ENCODE measurements at regions not wholly inside any gene's neighbourhood (a gene's known extent, or its start where the extent isn't known, plus 50 kb on each side); places are given as distances from the start of the nearest gene placed in this dataset.

- TF ChIP-seq CTCF (IDR thresholded peaks at IDR 0.05), result no peak
- TF ChIP-seq ZNF138 (CRISPR knock-in tag; conservative IDR thresholded peaks at IDR 0.05), result no peak
- TF ChIP-seq NR1H2 (CRISPR knock-in tag; IDR thresholded peaks at IDR 0.05), result no peak
- no peak for TF ChIP-seq SP1 (CRISPR knock-in tag; conservative IDR thresholded peaks at IDR 0.05)
Measured at GRCh38 chrX:40988100-40988499, 97.1 kb upstream of the USP9X start.
